Endothelial cell of umbilical vein (primary cell): ENCODE measurements at regions not wholly inside any gene's neighbourhood (a gene's known extent, or its start where the extent isn't known, plus 50 kb on each side); places are given as distances from the start of the nearest gene placed in this dataset.

Experiments used
- BruUV-seq: library from RNA; stranded (reverse); fragments of 400-500 nt; replicated peaks from 2 replicates; lab custom pipeline; 2021; lab: Mats Ljungman, UMichigan
- CTCF ChIA-PET: fragments of 300-600, 350-600 bp; sonication (Branson Sonifier 250); formaldehyde crosslinking; loops from one replicate; lab custom pipeline; 2021; ENCODE audit warnings: antibody characterized with exemption, inconsistent platforms; lab: Charles Lee
- POLR2A ChIA-PET: fragments of 300-600, 350-600 bp; sonication (Branson Sonifier 250); formaldehyde crosslinking; loops from one replicate; lab custom pipeline; 2021; ENCODE audit warnings: antibody characterized with exemption, inconsistent platforms; lab: Charles Lee
- DNase-seq: peaks from one replicate; pipeline ENCODE4 v3.0.0-alpha.2; 2011; ENCODE audit warnings: low read depth, low spot score
- FAIRE-seq: peaks from 2 replicates; lab custom pipeline; 2011; peaks lifted over from hg19 to GRCh38; lab: Jason Lieb, UNC
- H2AFZ ChIP-seq: 2 replicates; pipeline ENCODE4 v1.6.0; 2012; ENCODE audit warnings: low read depth, low read length, control low read depth, inconsistent platforms
- H3K27ac ChIP-seq: 2 replicates; pipeline ENCODE4 v1.5.1; 2011; ENCODE audit warnings: low read depth, mild to moderate bottlenecking, control low read depth, low read length, moderate library complexity; ENCODE audit not compliant: insufficient read depth
- H3K27me3 ChIP-seq, 2 experiments: 2 replicates each; pipeline versions ENCODE4 v1.6.0 to v1.6.1; 2011; ENCODE audit warnings: low read length in 2 of 2, mixed read lengths in 1 of 2; ENCODE audit not compliant: control insufficient read depth in 2 of 2, insufficient read depth in 2 of 2
- H3K36me3 ChIP-seq, 2 experiments: 2 replicates in 1 of 2; 3 replicates in 1 of 2; pipeline ENCODE4 v1.5.1; 2011; ENCODE audit warnings: low read length in 2 of 2, mild to moderate bottlenecking in 1 of 2, moderate library complexity in 1 of 2; ENCODE audit not compliant: control insufficient read depth in 2 of 2, insufficient read depth in 2 of 2; ENCODE audit errors: extremely low read depth in 1 of 2
- H3K4me1 ChIP-seq: 3 replicates; pipeline ENCODE4 v1.5.1; 2011; ENCODE audit warnings: mild to moderate bottlenecking, low read length; ENCODE audit not compliant: control insufficient read depth, insufficient read depth; ENCODE audit errors: extremely low read depth
- H3K4me2 ChIP-seq: 2 replicates; pipeline ENCODE4 v1.6.1; 2011; ENCODE audit warnings: low read length, control low read depth, mixed read lengths; ENCODE audit not compliant: insufficient read depth
- H3K4me3 ChIP-seq, 3 experiments: fragments of 200-600 bp in 1 of 3; sonication (generic), shearing (Covaris generic) in 1 of 3; replicated peaks in 1 of 3; 2 replicates each; pipeline ENCODE4 v1.5.1; 2011 to 2016; ENCODE audit warnings: control low read depth in 3 of 3, low read length in 3 of 3, mild to moderate bottlenecking in 2 of 3, inconsistent platforms in 1 of 3, low read depth in 1 of 3, moderate library complexity in 1 of 3; ENCODE audit not compliant: insufficient read depth in 1 of 3
- H3K79me2 ChIP-seq: 2 replicates; pipeline ENCODE4 v1.6.0; 2012; ENCODE audit warnings: low read length, inconsistent platforms; ENCODE audit not compliant: control insufficient read depth, insufficient read depth
- H3K9ac ChIP-seq: replicated peaks from 2 replicates; pipeline ENCODE3; 2011; ENCODE audit warnings: low read length, control low read depth; ENCODE audit not compliant: insufficient read depth; ENCODE audit errors: extremely low read depth
- H3K9me1 ChIP-seq: replicated peaks from 3 replicates; pipeline ENCODE4 v1.6.0; 2011; ENCODE audit warnings: mild to moderate bottlenecking, low read length; ENCODE audit not compliant: control insufficient read depth, insufficient read depth; ENCODE audit errors: extremely low read depth
- H3K9me3 ChIP-seq: replicated peaks from 2 replicates; pipeline ENCODE4 v1.5.1; 2012; ENCODE audit warnings: low read length, inconsistent platforms; ENCODE audit not compliant: control insufficient read depth, insufficient read depth
- H4K20me1 ChIP-seq: replicated peaks from 2 replicates; pipeline ENCODE3; 2011; ENCODE audit warnings: mild to moderate bottlenecking, low read length; ENCODE audit not compliant: control insufficient read depth, insufficient read depth; ENCODE audit errors: extremely low read depth
- FOS ChIP-seq: IDR thresholded peaks from 2 replicates; pipeline ENCODE4 v1.6.1; 2011; ENCODE audit warnings: mild to moderate bottlenecking, low read length, moderate library complexity, borderline replicate concordance; ENCODE audit not compliant: insufficient read depth
- JUN ChIP-seq: IDR thresholded peaks from 2 replicates; pipeline ENCODE4 v1.6.1; 2011; ENCODE audit warnings: borderline replicate concordance, low read depth; ENCODE audit not compliant: insufficient read length, insufficient read depth
- MYC ChIP-seq: IDR thresholded peaks from one replicate; pipeline ENCODE4 v1.6.1; 2011; ENCODE audit warnings: mild to moderate bottlenecking, low read depth, low read length
- dilution Hi-C: fragments of 300-500 bp; cut with MboI; formaldehyde crosslinking; loops from one replicate; pipeline ENCODE4 v1.15.0; 2019; ENCODE audit warnings: low sequenced_read_pairs; ENCODE audit not compliant: extremely low pct_ligation_motif_present
- intact Hi-C: fragments of 100-400 bp; cut with micrococcal nuclease; formaldehyde crosslinking; loops from one replicate; pipeline ENCODE4 v1.10.0; 2022
- TF ChIP-seq, protein P1 (sequence below): IDR thresholded peaks from 2 replicates; pipeline ENCODE4 v1.6.1; 2011; ENCODE audit not compliant: insufficient read depth, insufficient read length
- TF ChIP-seq, protein P2 (sequence below), 2 donors: IDR thresholded peaks; 1 replicate in 1 of 2; 2 replicates in 1 of 2; pipeline ENCODE4 v1.5.1; 2011; ENCODE audit warnings: low read length in 2 of 2, mild to moderate bottlenecking in 2 of 2, moderate library complexity in 2 of 2, control low read depth in 1 of 2, inconsistent platforms in 1 of 2, low read depth in 1 of 2; ENCODE audit not compliant: insufficient read depth in 1 of 2; ENCODE audit errors: extremely low read depth in 1 of 2

DNA sequence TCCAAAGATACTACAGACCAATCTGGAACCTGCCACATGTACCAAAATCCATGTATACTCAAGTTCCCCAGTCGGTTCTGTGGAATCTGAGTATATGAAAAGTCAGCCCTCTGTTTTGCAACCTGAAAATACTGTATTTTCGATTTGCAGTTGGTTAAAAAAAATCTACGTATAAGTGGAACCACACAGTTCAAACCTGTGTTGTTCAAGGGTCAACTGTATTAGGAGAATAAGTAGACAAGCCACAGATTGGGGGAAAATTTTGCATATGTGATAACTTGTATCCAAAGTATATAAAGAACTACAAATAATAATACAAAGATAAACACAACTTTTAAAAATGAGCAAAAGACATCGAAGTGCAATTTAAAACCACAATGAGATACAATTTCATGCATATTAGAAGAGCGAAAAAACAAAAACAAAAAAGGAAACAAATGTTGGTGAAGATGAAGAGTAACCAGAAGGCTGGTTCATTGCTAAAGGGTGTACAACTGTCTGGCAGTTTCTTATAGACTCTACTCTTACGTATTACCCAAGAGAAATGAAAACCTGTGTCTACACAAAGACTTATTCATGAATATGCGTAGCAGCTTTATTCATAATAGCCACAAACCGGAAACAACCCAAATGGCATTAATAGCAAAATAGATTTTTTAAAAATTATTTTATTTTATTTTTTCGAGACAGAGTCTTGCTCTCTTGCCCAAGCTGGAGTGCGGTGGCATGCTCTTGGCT is 180.8 kb downstream of the BCAS1 start:
- no peak for DNase-seq
- ChIA-PET CTCF (no interaction called here), POLR2A (no interaction called here)
- Histone ChIP-seq H3K4me3 (no peak overlapping the region), H3K4me1 (peaks cover 13% of the 10 kb centered on the region), H3K4me2 (no peak overlapping the region), H2AFZ (no peak overlapping the region), H4K20me1 (no peaks in the 10 kb centered on the region), H3K79me2 (no peaks in the 10 kb centered on the region), H3K9me3 (no peaks in the 10 kb centered on the region), H3K9me1 (no peaks in the 10 kb centered on the region), H3K36me3 (no peaks in the 10 kb centered on the region), H3K27ac (no peak overlapping the region), H3K27me3 (no peaks in the 10 kb centered on the region), H3K9ac (no peak overlapping the region)
- FAIRE-seq = no peak
- BruUV-seq = no TSS peak
- TF ChIP-seq, protein P1, sequence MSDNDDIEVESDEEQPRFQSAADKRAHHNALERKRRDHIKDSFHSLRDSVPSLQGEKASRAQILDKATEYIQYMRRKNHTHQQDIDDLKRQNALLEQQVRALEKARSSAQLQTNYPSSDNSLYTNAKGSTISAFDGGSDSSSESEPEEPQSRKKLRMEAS = no peak
- intact Hi-C loops (loop anchor here (1.0 kb wide), 1 partner anchor 9 kb away; no protein-coding TSS in a partner anchor), dilution Hi-C loops (no loop called here)

DNA sequence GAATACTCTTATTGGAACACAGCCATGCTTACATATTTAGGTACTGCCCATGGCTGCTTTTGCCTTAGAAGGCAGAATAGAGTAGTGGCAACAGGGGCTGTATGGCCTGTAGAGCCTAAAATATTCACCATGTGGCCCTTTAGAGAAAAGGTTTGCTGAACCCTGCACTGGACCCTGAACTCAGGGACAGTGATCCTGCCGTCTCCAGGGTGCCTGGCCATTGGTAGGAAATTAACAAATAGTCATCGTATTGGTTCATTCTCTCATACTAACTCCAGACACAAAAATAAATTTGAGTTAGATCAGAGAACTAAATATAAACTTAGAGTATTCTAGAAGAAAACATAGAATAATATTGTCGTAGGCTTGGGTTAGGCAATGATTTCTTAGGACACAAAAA is 181.4 kb downstream of the BCAS1 start:
- no peaks in the 10 kb centered on the region for H3K79me2 ChIP-seq
- H3K27me3 ChIP-seq = no peaks in the 10 kb centered on the region
- H3K36me3 ChIP-seq = no peaks in the 10 kb centered on the region
- H2AFZ ChIP-seq = no peak overlapping the region
- no peak for TF ChIP-seq FOS
- TF ChIP-seq MYC = no peak
- TF ChIP-seq JUN = no peak
- TF ChIP-seq, protein P2, sequence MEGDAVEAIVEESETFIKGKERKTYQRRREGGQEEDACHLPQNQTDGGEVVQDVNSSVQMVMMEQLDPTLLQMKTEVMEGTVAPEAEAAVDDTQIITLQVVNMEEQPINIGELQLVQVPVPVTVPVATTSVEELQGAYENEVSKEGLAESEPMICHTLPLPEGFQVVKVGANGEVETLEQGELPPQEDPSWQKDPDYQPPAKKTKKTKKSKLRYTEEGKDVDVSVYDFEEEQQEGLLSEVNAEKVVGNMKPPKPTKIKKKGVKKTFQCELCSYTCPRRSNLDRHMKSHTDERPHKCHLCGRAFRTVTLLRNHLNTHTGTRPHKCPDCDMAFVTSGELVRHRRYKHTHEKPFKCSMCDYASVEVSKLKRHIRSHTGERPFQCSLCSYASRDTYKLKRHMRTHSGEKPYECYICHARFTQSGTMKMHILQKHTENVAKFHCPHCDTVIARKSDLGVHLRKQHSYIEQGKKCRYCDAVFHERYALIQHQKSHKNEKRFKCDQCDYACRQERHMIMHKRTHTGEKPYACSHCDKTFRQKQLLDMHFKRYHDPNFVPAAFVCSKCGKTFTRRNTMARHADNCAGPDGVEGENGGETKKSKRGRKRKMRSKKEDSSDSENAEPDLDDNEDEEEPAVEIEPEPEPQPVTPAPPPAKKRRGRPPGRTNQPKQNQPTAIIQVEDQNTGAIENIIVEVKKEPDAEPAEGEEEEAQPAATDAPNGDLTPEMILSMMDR (IDR thresholded peaks at IDR 0.05; ENCODE audit: extremely low read depth in 1 of 2, insufficient read depth in 1 of 2, low read depth in 1 of 2, low read length in 2 of 2) = no peak
- no peak overlapping the region for H3K4me2 ChIP-seq
- FAIRE-seq = no peak
- H3K27ac ChIP-seq = no peak overlapping the region
- no peak overlapping the region for H3K4me3 ChIP-seq
- intact Hi-C loops (no loop called here), dilution Hi-C loops (no loop called here)
- peaks cover 17% of the 10 kb centered on the region for H3K4me1 ChIP-seq
- no peaks in the 10 kb centered on the region for H3K9me1 ChIP-seq
- BruUV-seq = no TSS peak
- H4K20me1 ChIP-seq = no peaks in the 10 kb centered on the region
- H3K9me3 ChIP-seq = no peaks in the 10 kb centered on the region
- CTCF ChIA-PET = no interaction called here
- H3K9ac ChIP-seq = no peak overlapping the region
- POLR2A ChIA-PET = no interaction called here
- DNase-seq = no peak
